GM18520 (cell line): ENCODE measurements at regions not wholly inside any gene's neighbourhood (a gene's known extent, or its start where the extent isn't known, plus 50 kb on each side); places are given as distances from the start of the nearest gene placed in this dataset.
"Not testable (repeated sequence)": the region's sequence is repeated elsewhere in the genome, so short reads cannot be mapped to it uniquely, and the experiment has no call there.

Experiments
- ATAC-seq: cut with Tn5 transposase; IDR thresholded peaks from one replicate; pipeline ENCODE4 v1.9.1; 2021; ENCODE audit not compliant: unreplicated experiment

DNA sequence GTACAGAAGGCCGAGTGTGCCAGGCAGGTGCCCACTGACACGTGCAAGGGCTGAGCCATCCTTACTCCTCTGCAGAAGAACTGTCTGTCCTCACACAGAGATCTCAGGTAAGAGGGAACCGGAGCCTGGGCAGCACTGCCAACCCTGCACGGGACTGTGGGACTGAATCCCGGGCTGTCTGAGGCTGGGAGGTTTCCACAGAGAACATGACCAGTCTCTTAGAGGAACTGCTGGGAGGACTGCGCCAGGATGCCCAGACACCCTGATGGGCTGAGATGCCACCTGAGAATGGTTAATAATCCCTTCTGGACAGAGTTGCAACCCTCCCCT is 302.9 kb upstream of the SFSWAP start:
- ATAC-seq = no peak

DNA sequence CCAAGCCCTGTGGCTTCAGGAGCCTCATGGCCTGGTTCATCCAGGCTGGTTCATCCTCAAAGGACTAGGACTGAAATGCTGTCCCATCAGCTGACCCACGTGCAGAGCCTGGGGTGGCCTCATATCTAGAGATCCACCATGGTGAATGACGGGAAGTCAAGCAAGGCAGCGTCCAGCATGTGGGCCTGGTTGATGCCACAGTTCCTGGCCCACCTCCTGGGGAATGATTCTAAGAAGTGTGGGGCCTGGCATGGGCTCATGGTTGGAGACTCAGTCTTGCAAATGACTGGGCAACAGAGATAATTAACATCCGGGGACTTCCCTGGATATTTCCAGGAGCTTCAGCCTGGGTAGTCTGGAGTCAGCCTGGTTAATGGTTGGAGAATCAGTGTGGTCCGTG is 302.4 kb upstream of the SFSWAP start:
- ATAC-seq = no peak

DNA sequence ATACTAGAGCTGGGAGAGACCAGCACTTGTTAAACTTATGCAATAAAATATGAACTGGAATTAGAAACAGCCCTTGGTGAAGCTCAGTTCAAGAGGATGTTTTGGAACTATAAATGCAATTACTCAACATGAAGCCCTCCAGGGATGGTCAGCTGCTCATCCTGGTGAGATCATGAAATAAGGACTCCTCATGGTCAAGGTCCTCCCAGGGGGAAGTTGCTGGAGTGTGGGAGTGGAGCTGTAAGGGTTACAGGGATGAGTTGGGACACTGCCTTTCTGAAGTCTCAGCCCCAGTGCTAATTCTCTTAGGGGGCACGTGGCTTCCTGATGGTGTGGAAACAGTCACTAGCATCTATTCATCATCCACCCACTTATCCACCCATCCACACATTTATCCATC is 301.7 kb upstream of the SFSWAP start:
- no peak for ATAC-seq

DNA sequence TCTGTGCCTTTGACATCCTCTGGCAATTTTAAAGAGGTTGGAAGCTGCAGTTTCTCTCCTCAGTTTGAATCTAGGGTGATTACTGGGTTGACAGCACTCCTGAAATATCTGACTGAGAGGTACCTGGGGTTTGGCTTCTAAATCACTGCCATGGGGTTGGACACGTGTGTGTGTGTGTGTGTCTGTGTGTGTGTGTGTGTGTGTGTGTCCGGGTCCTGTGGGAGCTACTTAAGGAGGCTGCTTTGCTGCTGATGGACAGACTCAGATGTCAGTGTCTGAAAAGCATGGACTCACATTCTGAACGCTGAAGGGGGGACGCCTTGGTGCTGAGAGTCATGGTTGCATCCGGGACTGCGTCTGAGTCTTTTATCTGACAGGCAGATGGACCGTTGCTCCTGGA is 299.1 kb upstream of the SFSWAP start:
- ATAC-seq = not testable (repeated sequence)

DNA sequence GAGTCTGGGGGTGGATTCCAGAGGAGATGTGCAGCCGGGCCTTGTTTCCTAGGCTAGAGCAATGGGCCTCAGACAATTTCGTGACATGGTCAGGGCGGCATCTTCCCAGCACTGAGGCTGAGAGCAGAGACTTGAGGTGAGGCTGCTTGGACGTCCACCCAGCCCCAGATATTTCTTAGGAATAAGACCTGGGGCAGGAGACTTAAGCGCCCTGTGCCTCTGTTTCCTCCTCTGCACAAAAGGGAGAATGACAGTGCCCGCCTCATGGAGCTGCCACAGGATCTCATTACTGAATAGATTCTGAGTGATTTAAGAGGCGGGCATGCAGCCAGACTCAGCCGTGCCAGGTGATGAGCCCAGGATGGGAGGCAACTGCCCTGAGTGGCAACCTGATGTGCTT is 297.9 kb upstream of the SFSWAP start:
- ATAC-seq = no peak

DNA sequence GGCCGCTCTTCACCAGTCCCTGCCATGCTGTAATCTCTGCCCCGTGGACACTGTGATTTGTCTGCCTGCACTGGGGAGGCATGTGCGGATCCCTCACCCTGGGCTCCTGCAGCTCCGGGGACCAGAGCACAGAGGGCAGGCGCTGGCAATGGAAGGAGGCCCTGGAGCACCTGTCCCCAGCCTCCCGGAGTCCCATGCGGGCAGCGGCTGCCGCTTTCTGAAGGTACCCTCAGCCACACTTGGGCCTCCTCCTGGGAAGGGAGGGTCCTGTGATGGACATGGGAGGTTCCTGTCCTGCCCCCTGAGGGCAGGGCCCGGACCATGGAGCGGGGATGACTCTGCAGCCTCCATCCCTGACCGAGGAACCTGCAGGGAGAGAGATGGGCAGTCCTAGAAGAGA is 297.4 kb upstream of the SFSWAP start:
- ATAC-seq = no peak

DNA sequence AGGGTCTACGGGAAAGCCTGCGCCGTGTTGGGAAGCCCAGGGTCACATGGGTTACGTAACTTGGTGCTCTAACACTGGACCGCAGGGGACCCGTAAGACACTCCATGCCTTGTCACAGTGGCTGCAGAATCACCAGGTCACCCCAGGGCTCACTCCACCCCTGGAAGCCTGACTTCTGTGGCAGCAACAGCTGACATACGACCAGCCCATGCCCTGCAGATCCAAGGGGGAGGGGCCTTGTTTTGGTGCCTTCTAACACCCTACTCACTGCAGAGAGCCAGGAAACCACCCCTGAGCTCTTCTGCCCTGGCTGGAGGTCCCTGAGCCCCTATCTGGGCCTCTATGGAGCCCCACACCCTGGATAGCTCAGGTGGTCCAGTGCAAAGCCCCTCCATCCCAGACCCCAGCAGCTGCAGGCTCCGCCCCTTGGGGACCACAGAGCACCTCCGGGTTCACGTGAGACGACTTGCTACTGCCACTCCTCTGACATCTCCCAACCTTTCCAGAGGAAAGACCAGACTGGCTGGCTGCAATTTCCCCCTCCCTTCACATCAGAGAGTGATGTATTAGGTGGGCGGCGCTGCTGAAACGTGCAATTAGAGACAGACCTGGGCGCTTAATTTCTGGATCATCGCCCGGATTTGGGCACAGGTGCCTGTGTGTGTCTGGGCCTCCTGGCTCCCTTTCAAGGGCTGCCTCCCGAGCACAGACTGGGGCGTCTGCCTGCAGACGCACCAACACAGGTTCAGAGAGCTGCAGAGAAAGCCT is 296.6 kb upstream of the SFSWAP start:
- not testable (repeated sequence) for ATAC-seq

DNA sequence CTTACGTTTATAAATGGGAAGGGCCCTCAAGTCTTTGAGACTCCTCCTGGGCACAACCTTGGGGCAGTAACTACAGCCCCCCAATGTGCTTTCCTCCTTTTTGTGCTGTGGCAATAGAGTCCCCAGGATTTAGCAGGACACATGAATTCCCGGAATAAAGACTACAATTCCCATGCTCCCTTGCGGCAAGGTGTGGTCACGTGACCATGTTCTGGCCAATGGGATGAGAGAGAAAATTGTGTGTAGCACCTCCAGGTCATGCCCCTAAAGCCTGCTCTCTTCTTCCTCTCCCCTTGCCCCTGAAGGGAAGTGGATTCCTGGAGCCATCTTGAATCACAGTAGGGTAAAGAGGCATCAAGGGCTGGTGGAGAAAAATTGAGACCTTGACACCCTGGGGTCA is 295.1 kb upstream of the SFSWAP start:
- no peak for ATAC-seq

DNA sequence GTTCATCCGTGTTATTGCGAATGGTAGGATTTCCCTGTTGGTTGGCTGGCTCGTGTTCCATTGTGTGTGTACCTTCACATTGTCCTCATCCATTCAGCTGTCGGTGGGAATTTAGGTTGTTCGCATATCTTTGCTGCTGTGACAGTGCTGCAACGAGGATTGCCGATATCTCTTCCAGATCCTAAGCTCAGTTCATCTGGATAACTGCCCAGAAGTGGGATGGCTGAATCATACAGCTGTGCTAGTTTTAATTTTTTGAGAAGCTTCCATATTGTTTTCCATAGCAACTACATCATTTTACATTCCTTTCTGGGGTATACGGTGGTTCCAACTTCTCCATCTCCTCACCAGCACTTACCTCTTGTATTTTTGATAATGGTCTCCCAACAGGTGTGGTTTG is 292.8 kb upstream of the SFSWAP start:
- ATAC-seq = no peak

DNA sequence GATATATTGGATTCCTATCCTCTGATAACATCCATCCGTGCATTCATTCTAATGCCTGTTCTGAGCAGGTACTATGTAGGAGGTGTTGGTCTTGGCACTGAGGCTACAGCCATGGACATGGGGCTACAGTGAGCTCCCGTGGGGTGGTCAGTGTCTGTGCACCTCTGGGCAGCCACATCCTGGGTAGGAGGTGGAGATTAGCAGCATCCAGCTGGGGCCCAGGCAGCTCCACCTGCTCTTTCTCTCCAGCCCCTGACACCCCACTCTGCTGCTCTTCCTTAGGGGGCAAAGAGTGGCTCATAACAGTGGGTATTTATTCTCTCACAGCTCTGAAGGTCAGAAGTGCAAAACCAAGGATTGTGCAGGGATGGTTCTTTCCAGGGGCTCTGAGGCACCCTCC is 292.0 kb upstream of the SFSWAP start:
- ATAC-seq = no peak

DNA sequence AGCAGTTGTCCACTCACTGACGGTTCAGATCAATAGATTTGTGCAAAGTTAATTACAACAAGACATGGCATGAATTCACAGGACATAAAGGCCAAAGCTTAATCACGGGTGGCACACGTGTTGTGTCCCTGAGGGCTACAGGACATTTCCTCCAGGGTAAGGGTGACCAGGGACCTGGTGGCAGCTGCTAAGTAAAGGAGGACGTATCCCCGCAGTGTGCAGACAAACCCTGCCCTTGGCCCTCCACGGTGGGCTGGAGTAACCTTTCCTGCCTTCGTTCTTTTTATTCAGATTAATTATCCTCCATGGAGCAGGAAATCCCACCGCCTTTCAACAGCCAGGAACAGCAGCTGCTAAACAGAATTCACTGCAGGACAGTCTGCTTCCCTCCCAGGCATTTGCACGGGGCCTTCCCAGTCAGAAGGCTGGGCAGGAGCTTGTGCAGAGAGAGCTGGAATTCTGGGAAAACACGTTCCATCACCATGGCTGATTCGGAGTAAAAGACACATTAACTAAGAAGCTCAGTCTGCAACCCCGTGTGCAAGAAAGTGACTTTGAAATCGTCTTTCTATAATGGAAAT is 289.9 kb upstream of the SFSWAP start:
- no peak for ATAC-seq

DNA sequence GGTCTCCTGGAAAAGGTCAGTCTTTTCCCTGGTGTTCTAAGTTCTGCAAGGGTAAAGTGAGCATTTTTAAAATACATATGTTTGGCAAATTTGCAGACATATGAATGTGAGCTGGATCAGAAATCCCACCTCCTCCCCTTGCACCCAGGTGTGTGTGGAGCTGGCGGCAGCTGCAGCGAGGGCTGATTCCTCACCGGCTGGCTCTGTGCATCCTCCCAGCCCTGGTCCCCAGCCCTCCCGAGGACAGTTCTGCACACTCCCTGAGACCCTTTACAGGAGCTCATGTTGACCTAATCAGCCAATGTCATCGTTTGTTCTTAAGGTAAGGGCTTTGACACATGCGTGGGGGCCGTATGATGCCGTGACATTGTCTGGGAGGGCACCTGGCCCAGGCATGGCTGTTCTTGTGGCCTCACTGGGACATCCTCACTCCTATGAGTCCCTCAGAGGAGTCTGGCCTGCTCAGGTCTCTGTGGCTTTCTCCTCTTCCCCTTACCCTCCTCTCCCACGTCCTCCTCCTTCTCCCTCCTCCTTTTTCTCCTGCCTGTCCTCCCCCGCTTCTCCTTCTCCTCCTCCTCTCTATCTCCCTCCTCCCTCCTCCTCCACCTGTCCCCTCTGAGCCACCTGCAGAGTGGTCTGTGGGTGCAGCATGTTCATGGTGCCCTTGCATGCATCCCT is 289.2 kb upstream of the SFSWAP start:
- no peak for ATAC-seq

DNA sequence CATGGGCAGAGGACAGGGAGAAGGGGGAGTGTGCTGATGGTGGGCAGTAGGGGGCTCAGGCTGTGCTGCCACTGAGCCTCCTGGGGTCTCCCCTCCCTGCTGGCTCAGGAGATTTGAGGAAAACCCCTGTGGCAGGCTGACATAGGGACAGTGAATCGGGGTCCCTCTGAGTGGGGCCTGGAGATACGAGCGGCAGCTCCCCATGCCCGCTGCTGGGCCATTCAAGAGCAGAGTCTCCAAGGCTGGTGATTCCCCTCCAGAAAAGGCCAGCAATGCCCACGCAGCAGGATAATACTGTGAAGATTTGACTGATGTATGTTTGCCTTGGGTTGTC is 288.7 kb upstream of the SFSWAP start:
- no peak for ATAC-seq

DNA sequence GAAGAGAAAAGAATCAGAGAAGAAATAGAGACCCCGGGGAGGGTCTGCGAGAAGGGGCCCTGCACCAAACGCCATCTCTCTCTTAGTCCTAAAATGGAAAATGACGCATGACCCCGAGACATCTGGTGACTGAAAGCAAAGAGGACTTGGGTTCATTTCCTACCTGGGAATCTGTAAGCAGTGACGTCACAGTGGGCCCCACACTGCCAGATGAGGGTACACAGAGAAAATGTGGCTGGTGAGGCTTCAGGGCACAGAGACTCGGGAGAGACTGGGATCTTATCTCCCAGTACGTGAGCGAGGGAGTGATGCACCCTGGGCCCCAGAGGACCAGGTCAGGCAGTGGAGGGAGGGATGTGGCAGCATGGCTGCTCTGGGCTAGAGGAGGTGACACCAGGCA is 288.1 kb upstream of the SFSWAP start:
- no peak for ATAC-seq

DNA sequence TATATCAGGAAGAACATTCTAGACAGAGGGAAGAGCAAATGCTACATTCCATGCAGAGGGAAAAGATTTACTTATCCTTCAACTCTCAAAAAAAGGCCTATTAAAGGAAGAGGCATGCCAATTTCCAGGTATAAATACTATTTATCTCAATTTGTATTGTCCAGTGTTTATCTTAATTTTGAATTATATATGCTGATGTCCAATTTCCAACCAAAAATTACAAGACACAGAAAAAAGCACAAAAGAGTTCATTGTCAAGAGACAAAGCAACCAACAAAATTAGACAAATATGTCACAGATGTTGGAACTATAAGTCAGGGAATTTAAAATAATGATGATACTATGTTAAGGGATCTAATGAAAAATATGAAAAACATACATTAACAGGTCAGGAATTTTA is 286.6 kb upstream of the SFSWAP start:
- no peak for ATAC-seq

DNA sequence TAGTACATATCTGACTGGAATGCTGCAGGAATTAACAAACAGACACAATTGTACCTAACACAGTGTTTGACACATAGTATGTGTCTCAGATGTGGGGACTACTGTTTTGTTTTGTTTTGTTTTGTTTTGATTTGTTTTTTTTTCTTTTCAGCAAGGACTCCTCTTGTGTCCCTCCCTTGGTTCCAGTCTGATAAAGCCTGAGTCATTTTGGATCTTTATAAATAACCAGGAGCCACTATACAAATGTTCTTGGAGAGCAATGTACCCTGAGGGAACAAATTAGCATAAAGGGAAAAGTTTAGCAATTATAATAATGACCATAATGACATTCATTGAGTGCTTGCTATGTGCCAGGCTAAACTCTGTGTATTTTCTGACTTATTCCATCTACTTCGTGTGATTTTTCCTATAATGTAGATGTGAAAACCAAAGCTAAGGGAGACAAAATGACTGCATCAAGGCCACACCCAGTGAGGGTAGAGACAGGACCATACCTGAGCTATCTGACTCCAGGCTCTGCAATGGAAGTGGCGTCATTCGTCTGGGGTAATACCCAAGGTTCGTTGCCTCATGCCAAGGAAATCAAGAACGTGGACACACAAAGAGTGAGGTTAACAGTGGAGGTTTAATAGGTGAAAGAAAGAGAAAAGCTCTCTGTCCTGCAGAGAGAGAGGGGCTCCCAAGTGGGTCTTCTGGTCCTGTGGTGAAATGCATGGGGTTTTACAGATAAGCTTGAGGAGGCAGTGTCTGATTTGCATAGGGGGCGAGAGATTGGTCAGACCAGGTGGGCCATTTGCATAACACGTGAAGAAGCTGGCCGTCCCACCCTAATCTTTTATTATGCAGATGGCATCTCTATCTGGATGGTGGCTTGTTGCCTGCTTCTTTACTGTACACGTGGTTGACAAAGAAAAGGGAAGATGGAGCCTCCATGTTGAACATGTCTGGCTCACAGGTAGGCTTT is 285.5 kb upstream of the SFSWAP start:
- ATAC-seq = no peak

DNA sequence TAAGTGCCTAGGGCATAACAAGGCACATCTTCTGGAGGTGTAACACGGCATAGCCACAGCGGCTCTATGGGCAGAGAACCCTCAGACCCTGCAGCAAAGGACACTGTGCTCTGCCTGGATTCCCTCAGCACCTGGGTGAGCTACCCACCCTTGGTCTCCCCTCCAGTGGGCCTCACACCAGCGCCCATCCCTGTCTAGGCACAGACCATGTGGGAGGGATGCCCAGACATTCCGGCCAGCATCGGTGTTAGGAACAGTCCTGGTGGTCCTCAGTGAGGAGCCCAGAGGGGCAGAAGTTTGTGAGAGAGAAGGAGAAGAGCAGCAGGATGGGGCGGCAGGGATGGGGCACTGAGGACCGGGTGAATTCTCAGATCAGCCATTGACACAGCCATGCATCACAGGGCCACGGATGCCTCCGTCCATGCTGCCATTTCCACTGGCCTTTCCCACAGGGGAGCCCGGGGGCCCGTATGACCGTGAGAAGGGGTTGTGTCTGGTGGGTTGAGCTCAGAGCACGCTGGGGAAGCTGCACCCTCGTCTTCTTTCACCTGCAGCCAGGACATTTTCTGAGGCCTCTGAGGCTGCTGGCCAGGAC is 282.7 kb upstream of the SFSWAP start:
- no peak for ATAC-seq

DNA sequence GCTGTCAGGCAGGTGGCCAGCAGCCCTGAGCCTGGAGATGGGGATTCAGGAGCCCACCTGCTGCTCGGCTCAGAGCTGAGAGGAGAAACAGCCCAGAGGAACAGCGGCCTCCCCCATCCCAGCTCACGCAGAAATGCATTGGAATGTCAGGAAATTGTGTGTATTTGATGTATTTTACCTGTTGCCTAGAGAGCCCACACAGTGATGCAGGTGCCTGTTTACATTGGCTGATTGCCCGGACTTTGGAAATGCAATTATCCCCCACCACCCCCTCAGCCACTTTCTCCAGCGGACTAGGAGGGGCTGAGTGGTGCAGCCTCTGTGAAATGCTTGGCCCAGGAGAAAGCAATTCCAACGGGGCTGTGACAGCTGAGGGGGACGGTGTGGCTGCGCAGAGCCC is 281.7 kb upstream of the SFSWAP start:
- ATAC-seq = not testable (repeated sequence)

DNA sequence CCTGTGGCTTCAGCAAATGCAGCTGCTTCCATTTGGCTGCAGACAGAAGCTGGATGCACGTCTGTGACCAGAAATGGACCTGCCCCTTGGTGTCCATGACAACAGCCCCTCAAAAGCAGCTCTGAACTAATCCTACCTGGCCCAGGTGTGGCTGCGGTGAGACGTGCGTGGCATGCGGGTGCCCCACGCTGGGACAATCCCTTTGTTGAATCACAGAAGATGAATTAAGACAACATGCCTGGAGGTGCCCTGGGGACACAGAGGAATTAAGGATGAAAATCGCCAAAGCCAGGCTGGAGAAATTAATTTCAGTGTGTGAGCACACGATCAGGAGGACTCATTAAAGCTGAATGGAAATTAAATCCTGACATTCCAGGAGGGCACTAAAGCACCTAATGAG is 281.2 kb upstream of the SFSWAP start:
- not testable (repeated sequence) for ATAC-seq

DNA sequence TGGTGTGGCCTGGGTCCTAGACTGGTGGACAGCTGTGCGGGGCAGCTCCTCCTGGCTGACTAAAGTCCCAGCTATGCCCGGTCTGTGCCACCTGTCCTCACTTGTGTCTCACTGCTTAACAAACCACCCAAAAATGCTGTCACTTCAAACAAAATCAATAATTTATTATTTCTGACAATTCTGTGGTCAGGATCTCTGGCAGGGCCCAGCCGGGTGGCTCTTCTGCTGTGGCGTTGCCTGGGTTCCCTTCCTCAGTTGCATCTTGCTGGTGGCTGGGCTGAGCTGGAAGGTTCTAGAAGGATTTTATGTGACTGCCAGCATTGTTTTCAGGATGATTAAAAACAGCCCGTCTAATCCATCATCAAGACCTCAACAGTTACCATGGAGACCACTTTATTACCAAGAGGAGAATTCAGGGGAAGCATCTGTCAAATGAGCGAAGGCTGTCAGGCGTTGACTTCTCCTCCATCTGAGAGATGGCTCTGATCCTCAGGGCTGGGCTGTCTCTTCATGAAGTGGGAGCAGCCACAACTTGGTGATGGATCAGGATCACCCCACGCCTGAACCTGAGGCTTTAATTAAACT is 280.6 kb upstream of the SFSWAP start:
- ATAC-seq = no peak

DNA sequence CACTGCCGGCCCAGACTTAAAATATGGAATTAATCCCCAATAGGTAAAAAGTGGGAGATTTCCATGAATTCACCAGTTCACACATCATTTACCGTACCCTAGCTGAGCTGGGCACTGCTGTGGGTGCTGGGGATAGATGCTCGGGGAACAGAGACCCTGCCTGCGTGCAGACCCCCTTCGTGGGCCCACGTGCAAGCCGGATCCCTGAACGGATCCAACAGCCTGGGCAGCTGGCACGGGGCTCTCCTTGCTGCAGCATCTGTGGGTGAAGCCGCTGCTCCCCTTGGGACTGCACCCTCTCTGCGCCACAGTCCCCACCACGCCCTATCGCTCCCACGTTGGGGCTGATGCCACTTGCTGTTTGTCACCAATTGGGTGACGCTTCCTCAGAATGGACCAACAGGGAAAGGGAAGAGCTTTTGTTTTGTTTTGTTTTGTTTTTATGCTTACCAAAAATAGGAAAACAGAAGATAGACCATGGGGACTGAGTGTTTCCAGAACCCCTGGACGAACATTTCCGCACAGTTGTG is 279.7 kb upstream of the SFSWAP start:
- ATAC-seq = not testable (repeated sequence)
